Fibroblast of lung (primary cell): ENCODE measurements at regions not wholly inside any gene's neighbourhood (a gene's known extent, or its start where the extent isn't known, plus 50 kb on each side); places are given as distances from the start of the nearest gene placed in this dataset.

ENCODE experiments used
- DNase-seq, 2 donors: peaks; one replicate each; pipeline versions ENCODE4 v3.0.0 to v3.0.0-alpha.2; 2010; ENCODE audit warnings: low read depth in 2 of 2
- H2AFZ ChIP-seq: 2 replicates; pipeline ENCODE4 v1.5.1; 2012; ENCODE audit warnings: low read length, control low read depth, inconsistent platforms
- H3K27ac ChIP-seq: 2 replicates; pipeline ENCODE4 v1.5.1; 2011; ENCODE audit warnings: low read length, control low read depth; ENCODE audit not compliant: insufficient read depth
- H3K27me3 ChIP-seq: 2 replicates; pipeline ENCODE4 v1.5.1; 2011; ENCODE audit warnings: mild to moderate bottlenecking, low read length; ENCODE audit not compliant: control insufficient read depth, insufficient read depth
- H3K36me3 ChIP-seq: 2 replicates; pipeline ENCODE4 v1.5.1; 2011; ENCODE audit warnings: low read length; ENCODE audit not compliant: control insufficient read depth, insufficient read depth
- H3K4me1 ChIP-seq: 2 replicates; pipeline ENCODE4 v1.5.1; 2011; ENCODE audit warnings: low read length; ENCODE audit not compliant: control insufficient read depth, insufficient read depth; ENCODE audit errors: extremely low read depth
- H3K4me2 ChIP-seq: 2 replicates; pipeline ENCODE4 v1.5.1; 2011; ENCODE audit warnings: low read length, control low read depth; ENCODE audit not compliant: insufficient read depth; ENCODE audit errors: extremely low read depth
- H3K4me3 ChIP-seq, 4 experiments: fragments of 200-600 bp in 1 of 4; sonication (generic) in 1 of 4; replicated peaks in 1 of 4; 2 replicates each; pipeline ENCODE4 v1.5.1; 2011 to 2016; ENCODE audit warnings: low read length in 4 of 4, low read depth in 3 of 4, mild to moderate bottlenecking in 3 of 4, control low read depth in 2 of 4, inconsistent platforms in 1 of 4, mixed read lengths in 1 of 4; ENCODE audit not compliant: insufficient read depth in 1 of 4; ENCODE audit errors: control extremely low read depth in 1 of 4
- H3K79me2 ChIP-seq: 2 replicates; pipeline ENCODE4 v1.5.1; 2012; ENCODE audit warnings: mild to moderate bottlenecking, low read length, inconsistent platforms; ENCODE audit not compliant: control insufficient read depth, insufficient read depth
- H3K9ac ChIP-seq: 2 replicates; pipeline ENCODE4 v1.5.1; 2011; ENCODE audit warnings: mild to moderate bottlenecking, low read length, control low read depth; ENCODE audit not compliant: insufficient read depth
- H3K9me3 ChIP-seq: 2 replicates; pipeline ENCODE4 v1.5.1; 2012; ENCODE audit warnings: low read depth, low read length; ENCODE audit not compliant: control insufficient read depth, insufficient read depth
- H4K20me1 ChIP-seq: 2 replicates; pipeline ENCODE4 v1.5.1; 2011; ENCODE audit warnings: low read length; ENCODE audit not compliant: control insufficient read depth, insufficient read depth; ENCODE audit errors: extremely low read depth
- CTCF ChIP-seq, 2 donors: IDR thresholded peaks in 1 of 2; conservative IDR thresholded peaks in 1 of 2; 1 replicate in 1 of 2; 2 replicates in 1 of 2; pipeline ENCODE4 v1.5.1; 2011 to 2012; ENCODE audit warnings: low read length in 2 of 2, control low read depth in 1 of 2, inconsistent platforms in 1 of 2, low read depth in 1 of 2, mild to moderate bottlenecking in 1 of 2
- EZH2 ChIP-seq: IDR thresholded peaks from 2 replicates; pipeline ENCODE4 v1.5.1; 2012; ENCODE audit warnings: low read length, control low read depth, mild to moderate bottlenecking; ENCODE audit errors: missing control alignments

GRCh38 chr18:47512056-47512455 is 260.6 kb upstream of the SKOR2 start:
- Histone ChIP-seq H3K9me3 (no peaks in the 10 kb centered on the region), H3K4me2 (no peak overlapping the region), H3K79me2 (no peaks in the 10 kb centered on the region), H3K36me3 (no peaks in the 10 kb centered on the region), H3K4me3 (no peak overlapping the region), H2AFZ (no peak overlapping the region), H4K20me1 (no peaks in the 10 kb centered on the region), H3K27me3 (no peaks in the 10 kb centered on the region), H3K27ac (no peak overlapping the region), H3K9ac (no peak overlapping the region), H3K4me1 (no peaks in the 10 kb centered on the region)
- DNase-seq: no peak
- TF ChIP-seq EZH2 (no peak), CTCF (conservative IDR thresholded peaks at IDR 0.05 in 1 of 2, IDR thresholded peaks at IDR 0.05 in 1 of 2; ENCODE audit: low read depth in 1 of 2, low read length in 2 of 2) (no peak)

- Histone ChIP-seq H3K4me1 (no peaks in the 10 kb centered on the region), H3K4me2 (no peak overlapping the region), H3K9ac (no peak overlapping the region), H3K9me3 (no peaks in the 10 kb centered on the region), H2AFZ (no peak overlapping the region), H4K20me1 (no peaks in the 10 kb centered on the region), H3K36me3 (no peaks in the 10 kb centered on the region), H3K27me3 (no peaks in the 10 kb centered on the region), H3K79me2 (no peaks in the 10 kb centered on the region), H3K27ac (no peak overlapping the region), H3K4me3 (no peak overlapping the region)
- no peak for DNase-seq
- no peak for TF ChIP-seq EZH2
- no peak for TF ChIP-seq CTCF (conservative IDR thresholded peaks at IDR 0.05 in 1 of 2, IDR thresholded peaks at IDR 0.05 in 1 of 2; ENCODE audit: low read depth in 1 of 2, low read length in 2 of 2)
Observed at GRCh38 chr18:47510831-47511230, 259.4 kb upstream of the SKOR2 start.

- Histone ChIP-seq H3K36me3 (no peaks in the 10 kb centered on the region), H3K79me2 (no peaks in the 10 kb centered on the region), H3K4me2 (no peak overlapping the region), H3K9me3 (no peaks in the 10 kb centered on the region), H4K20me1 (no peaks in the 10 kb centered on the region), H3K9ac (no peak overlapping the region), H2AFZ (no peak overlapping the region), H3K27me3 (no peaks in the 10 kb centered on the region), H3K4me1 (no peaks in the 10 kb centered on the region), H3K27ac (no peak overlapping the region), H3K4me3 (no peak overlapping the region)
- DNase-seq: no peak
- TF ChIP-seq CTCF (conservative IDR thresholded peaks at IDR 0.05 in 1 of 2, IDR thresholded peaks at IDR 0.05 in 1 of 2; ENCODE audit: low read depth in 1 of 2, low read length in 2 of 2) (no peak), EZH2 (no peak)
Observed at GRCh38 chr18:47507651-47508050, 256.2 kb upstream of the SKOR2 start.
